HL-60 (cell line): ENCODE measurements at regions not wholly inside any gene's neighbourhood (a gene's known extent, or its start where the extent isn't known, plus 50 kb on each side); places are given as distances from the start of the nearest gene placed in this dataset.

ENCODE experiments used
- GABPA ChIP-seq: IDR thresholded peaks from 2 replicates; pipeline ENCODE4 v1.6.1; 2012; ENCODE audit warnings: low read depth
- POLR2AphosphoS5 ChIP-seq: IDR thresholded peaks from 2 replicates; pipeline ENCODE4 v1.6.1; 2012; ENCODE audit warnings: low read depth
- TF ChIP-seq, protein P1 (sequence below): IDR thresholded peaks from one replicate; pipeline ENCODE4 v1.5.1; 2011; ENCODE audit warnings: low read length, control low read depth, inconsistent platforms; ENCODE audit not compliant: insufficient read depth

- TF ChIP-seq, protein P1, sequence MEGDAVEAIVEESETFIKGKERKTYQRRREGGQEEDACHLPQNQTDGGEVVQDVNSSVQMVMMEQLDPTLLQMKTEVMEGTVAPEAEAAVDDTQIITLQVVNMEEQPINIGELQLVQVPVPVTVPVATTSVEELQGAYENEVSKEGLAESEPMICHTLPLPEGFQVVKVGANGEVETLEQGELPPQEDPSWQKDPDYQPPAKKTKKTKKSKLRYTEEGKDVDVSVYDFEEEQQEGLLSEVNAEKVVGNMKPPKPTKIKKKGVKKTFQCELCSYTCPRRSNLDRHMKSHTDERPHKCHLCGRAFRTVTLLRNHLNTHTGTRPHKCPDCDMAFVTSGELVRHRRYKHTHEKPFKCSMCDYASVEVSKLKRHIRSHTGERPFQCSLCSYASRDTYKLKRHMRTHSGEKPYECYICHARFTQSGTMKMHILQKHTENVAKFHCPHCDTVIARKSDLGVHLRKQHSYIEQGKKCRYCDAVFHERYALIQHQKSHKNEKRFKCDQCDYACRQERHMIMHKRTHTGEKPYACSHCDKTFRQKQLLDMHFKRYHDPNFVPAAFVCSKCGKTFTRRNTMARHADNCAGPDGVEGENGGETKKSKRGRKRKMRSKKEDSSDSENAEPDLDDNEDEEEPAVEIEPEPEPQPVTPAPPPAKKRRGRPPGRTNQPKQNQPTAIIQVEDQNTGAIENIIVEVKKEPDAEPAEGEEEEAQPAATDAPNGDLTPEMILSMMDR = no peak
- TF ChIP-seq POLR2AphosphoS5 (no peak), GABPA (no peak)
These were observed 205.0 kb upstream of the N4BP1 start for GRCh38 chr16:48814994-48815393.
